ENCODE measurements at regions not wholly inside any gene's neighbourhood (a gene's known extent, or its start where the extent isn't known, plus 50 kb on each side); places are given as distances from the start of the nearest gene placed in this dataset.

GRCh38 chr18:46426679-46427047, 230.4 kb downstream of the LOXHD1 start:
- Histone ChIP-seq H3K36me3 (ENCODE audit: insufficient read depth, low read length) (no peaks in the 10 kb centered on the region), H3K27ac (ENCODE audit: low read length) (no peak overlapping the region)

More at GRCh38 chr18:46426679-46427047, 230.4 kb downstream of the LOXHD1 start:
- DNase-seq: no peak
- Histone ChIP-seq H3K9me3 (ENCODE audit: insufficient read depth, low read length, severe bottlenecking) (no peaks in the 10 kb centered on the region), H3K9ac (ENCODE audit: low read depth, low read length) (no peak overlapping the region), H3K4me3 (ENCODE audit: low read depth in 1 of 2, low read length in 2 of 2) (no peak overlapping the region), H3K27me3 (ENCODE audit: insufficient read depth, low read length, poor library complexity) (no peaks in the 10 kb centered on the region), H3K4me1 (ENCODE audit: insufficient read depth, low read length) (no peaks in the 10 kb centered on the region), H3K4me2 (ENCODE audit: insufficient read depth, low read length) (no peak overlapping the region), H3K79me2 (ENCODE audit: insufficient read depth, low read length) (no peaks in the 10 kb centered on the region), H2AFZ (ENCODE audit: low read depth, low read length) (no peak overlapping the region), H4K20me1 (ENCODE audit: insufficient read depth, low read length) (peaks cover 10% of the 10 kb centered on the region; the same call in 1 of the 2 replicates)
- TF ChIP-seq EZH2 (IDR thresholded peaks at IDR 0.05; ENCODE audit: borderline replicate concordance, low read depth, low read length, severe bottlenecking) (no peak), CTCF (IDR thresholded peaks at IDR 0.05; ENCODE audit: borderline replicate concordance, extremely low read depth, low read length, poor library complexity, severe bottlenecking) (no peak)
- ATAC-seq (ENCODE audit: insufficient read depth, low read depth): no peak

Measured in DND-41 (cell line).